ENCODE measurements at regions not wholly inside any gene's neighbourhood (a gene's known extent, or its start where the extent isn't known, plus 50 kb on each side); places are given as distances from the start of the nearest gene placed in this dataset.
"Not testable (repeated sequence)": the region's sequence is repeated elsewhere in the genome, so short reads cannot be mapped to it uniquely, and the experiment has no call there.

- no peaks in the 10 kb centered on the region for H3K27me3 ChIP-seq (ENCODE audit: control insufficient read depth in 2 of 2, insufficient read depth in 1 of 2, low read length in 1 of 2)
- DNase-seq (ENCODE audit: low read depth in 6 of 9, low spot score in 9 of 9), result no peak
- no peak overlapping the region for H3K27ac ChIP-seq (ENCODE audit: low read depth in 1 of 2, low read length in 1 of 2)
Measured at GRCh38 chr3:8312685-8313084, 188.9 kb upstream of the LMCD1 start.

DNA sequence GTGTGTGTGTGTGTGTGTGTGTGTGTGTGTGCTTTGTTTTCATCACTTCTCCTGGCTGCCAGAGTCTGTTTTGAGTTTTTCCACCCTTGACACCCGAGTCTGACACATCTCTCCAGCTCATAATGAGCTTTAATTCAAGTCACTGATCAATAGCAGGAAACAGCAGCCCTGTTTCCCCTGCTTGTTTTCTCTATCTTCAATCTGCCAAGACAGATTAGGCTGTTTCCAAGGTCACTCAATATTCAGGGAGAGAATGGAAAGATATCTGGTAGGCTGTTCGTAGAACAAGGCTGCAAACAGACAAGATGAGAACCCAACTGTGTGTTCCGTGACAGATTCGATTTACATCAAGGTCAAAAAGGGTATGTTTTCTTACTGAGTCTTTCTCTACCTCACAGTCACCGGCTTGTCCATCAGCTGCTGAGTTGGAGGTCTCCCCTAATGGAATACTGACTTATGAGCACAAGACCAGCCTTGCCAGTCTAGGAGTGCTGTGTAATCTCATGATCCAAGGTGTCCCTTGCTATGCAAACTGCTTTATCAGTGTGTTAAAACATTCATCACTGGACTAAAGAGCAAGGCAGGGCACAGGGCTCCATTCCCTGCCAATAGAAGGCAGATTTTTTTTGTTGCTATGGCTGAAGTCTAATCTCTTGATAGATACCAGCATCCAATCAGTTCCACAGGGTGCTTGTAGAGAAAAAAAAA lies 187.9 kb upstream of the LMCD1 start:
- peaks cover 0 to 2% of the 10 kb centered on the region in 2 donors for H3K4me1 ChIP-seq (ENCODE audit: control insufficient read depth in 2 of 2, insufficient read depth in 2 of 2, low read length in 2 of 2)
- no peaks in the 10 kb centered on the region for H3K27me3 ChIP-seq (ENCODE audit: control insufficient read depth in 2 of 2, insufficient read depth in 1 of 2, low read length in 1 of 2)
- WGBS, result 89% methylated on average over 5 of the region's 5 CpGs
- no peaks in the 10 kb centered on the region for H3K9me3 ChIP-seq (ENCODE audit: control insufficient read depth in 2 of 2, insufficient read depth in 1 of 2, low read length in 1 of 2)
- no peak overlapping the region for H3K4me3 ChIP-seq (ENCODE audit: low read length in 2 of 2)
- no peak overlapping the region for H3K27ac ChIP-seq (ENCODE audit: low read depth in 1 of 2, low read length in 1 of 2)
- H3K36me3 ChIP-seq (ENCODE audit: control insufficient read depth in 2 of 2, insufficient read depth in 2 of 2, low read length in 1 of 2), result no peaks in the 10 kb centered on the region
- no peak for DNase-seq (ENCODE audit: low read depth in 6 of 9, low spot score in 9 of 9)

More at GRCh38 chr3:8312685-8313084, 188.9 kb upstream of the LMCD1 start:
- H3K36me3 ChIP-seq (ENCODE audit: control insufficient read depth in 2 of 2, insufficient read depth in 2 of 2, low read length in 1 of 2), result no peaks in the 10 kb centered on the region
- H3K9me3 ChIP-seq (ENCODE audit: control insufficient read depth in 2 of 2, insufficient read depth in 1 of 2, low read length in 1 of 2), result no peaks in the 10 kb centered on the region
- H3K4me1 ChIP-seq (ENCODE audit: control insufficient read depth in 2 of 2, insufficient read depth in 2 of 2, low read length in 2 of 2), result no peaks in the 10 kb centered on the region
- H3K4me3 ChIP-seq (ENCODE audit: low read length in 2 of 2), result no peak overlapping the region

DNA sequence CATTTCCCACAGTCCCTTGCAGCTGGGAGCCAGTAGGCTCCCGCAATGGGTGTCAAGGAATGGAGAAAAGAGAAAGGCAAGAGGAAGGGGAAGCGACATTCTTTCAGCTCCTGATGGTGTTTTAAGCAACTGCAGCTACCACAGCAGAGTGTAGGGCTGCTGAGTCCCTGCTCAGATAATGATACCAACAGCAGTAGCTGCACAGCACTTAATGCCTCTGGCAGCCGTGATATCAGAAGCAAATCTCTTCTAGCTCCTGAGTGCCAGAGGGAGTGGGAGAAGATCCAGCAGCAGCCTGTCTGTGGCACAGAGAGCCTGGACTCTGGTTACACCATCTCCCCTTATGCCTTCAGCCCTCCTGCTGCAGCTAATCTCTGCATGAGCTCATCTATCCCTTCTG lies 186.1 kb upstream of the LMCD1 start:
- H3K36me3 ChIP-seq (ENCODE audit: control insufficient read depth in 2 of 2, insufficient read depth in 2 of 2, low read length in 1 of 2); H3K27me3 ChIP-seq (ENCODE audit: control insufficient read depth in 2 of 2, insufficient read depth in 1 of 2, low read length in 1 of 2); H3K4me1 ChIP-seq (ENCODE audit: control insufficient read depth in 2 of 2, insufficient read depth in 2 of 2, low read length in 2 of 2); H3K4me3 ChIP-seq (ENCODE audit: low read length in 2 of 2); DNase-seq (ENCODE audit: low read depth in 6 of 9, low spot score in 9 of 9); H3K9me3 ChIP-seq (ENCODE audit: control insufficient read depth in 2 of 2, insufficient read depth in 1 of 2, low read length in 1 of 2); H3K27ac ChIP-seq (ENCODE audit: low read depth in 1 of 2, low read length in 1 of 2): not testable (repeated sequence)
- WGBS, result 94% methylated on average over 3 of the region's 3 CpGs

DNA sequence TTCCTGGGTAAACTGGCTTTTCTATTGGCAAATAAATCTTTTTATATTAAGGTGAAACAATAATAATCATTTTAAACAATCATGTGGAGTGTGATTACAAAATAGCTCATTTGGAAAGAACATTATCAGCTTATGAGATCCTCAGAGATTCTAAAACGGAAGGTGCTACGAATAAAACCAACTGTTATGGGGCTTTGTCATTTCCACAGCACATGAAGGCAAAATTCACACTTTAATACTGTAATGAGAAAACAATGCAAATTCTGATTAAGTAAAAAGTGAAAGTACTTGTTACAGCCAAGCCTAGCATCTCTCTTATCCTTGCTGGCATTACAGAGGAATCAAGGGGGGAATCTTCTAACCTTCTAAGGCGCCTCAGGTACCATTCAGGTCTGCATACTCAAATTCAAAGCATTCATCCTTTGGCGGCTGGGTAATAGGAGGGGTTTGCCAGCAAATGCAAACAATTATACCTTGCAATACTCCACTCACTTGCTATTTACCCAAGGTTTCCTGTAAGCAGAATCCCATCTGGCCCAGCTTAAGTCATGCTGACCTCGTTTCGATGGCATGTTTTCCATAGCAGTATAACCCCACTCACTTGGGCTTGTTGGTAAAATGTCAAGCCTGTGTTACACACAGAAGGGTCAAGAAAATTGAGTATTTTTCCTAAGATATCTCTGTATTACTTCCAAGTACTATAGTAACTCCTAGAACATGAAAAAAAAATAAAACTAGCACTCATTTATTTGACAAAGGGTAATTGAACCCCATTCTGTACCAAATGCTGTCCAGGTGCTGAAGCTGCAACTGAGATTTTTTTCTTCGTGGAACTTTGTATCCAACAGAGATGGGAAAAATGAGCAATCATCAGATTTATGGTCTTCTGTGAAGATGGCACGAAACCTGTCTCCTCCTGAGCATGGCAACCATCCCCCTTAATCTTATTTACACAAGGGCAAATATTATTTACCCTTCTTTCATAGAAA lies 183.7 kb upstream of the LMCD1 start:
- Histone ChIP-seq H3K4me1 (ENCODE audit: control insufficient read depth in 2 of 2, insufficient read depth in 2 of 2, low read length in 2 of 2) (peaks cover 0 to 2% of the 10 kb centered on the region in 2 donors), H3K36me3 (ENCODE audit: control insufficient read depth in 2 of 2, insufficient read depth in 2 of 2, low read length in 1 of 2) (no peaks in the 10 kb centered on the region), H3K27ac (ENCODE audit: low read depth in 1 of 2, low read length in 1 of 2) (no peak overlapping the region), H3K4me3 (ENCODE audit: low read length in 2 of 2) (no peak overlapping the region), H3K9me3 (ENCODE audit: control insufficient read depth in 2 of 2, insufficient read depth in 1 of 2, low read length in 1 of 2) (no peaks in the 10 kb centered on the region), H3K27me3 (ENCODE audit: control insufficient read depth in 2 of 2, insufficient read depth in 1 of 2, low read length in 1 of 2) (no peaks in the 10 kb centered on the region)
- DNase-seq (ENCODE audit: low read depth in 6 of 9, low spot score in 9 of 9), result no peak
- 96% methylated on average over 8 of the region's 8 CpGs for WGBS

DNA sequence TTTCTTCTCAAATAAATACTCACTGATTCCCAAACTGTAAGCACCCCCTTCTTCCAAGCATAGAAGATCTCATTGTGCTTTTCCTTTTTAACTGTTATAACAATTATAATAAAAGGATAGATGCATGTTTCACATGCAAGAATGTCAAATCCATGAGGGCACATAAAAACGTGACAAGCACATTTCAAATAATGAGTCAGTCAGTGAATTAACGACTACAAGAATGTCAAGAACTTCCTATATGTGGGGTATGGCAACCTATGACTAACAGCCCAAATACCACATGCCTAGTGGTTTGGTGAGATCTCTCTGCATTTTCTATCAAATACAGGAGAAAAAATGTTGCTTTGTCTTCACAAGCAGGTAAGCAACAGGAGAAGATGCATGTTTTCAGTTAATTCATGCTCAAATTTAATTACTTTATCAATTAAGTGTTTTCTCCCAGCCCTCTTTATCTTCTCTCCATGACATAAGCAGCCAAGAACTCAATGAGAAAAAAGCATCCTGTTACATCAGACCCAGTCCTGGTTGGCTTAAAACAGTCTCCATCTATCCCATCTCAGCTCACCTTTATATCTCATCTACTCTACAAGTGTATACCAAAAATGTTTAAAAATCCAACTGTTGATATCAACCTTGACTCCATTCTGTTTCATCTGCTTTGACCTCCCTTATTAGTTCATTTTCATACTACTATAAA lies 181.5 kb upstream of the LMCD1 start:
- H3K27me3 ChIP-seq (ENCODE audit: control insufficient read depth in 2 of 2, insufficient read depth in 1 of 2, low read length in 1 of 2), result no peaks in the 10 kb centered on the region
- DNase-seq (ENCODE audit: low read depth in 6 of 9, low spot score in 9 of 9), result no peak
- peaks cover 2 to 8% of the 10 kb centered on the region in 2 donors for H3K4me1 ChIP-seq (ENCODE audit: control insufficient read depth in 2 of 2, insufficient read depth in 2 of 2, low read length in 2 of 2)
- no peaks in the 10 kb centered on the region for H3K36me3 ChIP-seq (ENCODE audit: control insufficient read depth in 2 of 2, insufficient read depth in 2 of 2, low read length in 1 of 2)
- H3K27ac ChIP-seq (ENCODE audit: low read depth in 1 of 2, low read length in 1 of 2), result no peak overlapping the region
- no peaks in the 10 kb centered on the region for H3K9me3 ChIP-seq (ENCODE audit: control insufficient read depth in 2 of 2, insufficient read depth in 1 of 2, low read length in 1 of 2)
- H3K4me3 ChIP-seq (ENCODE audit: low read length in 2 of 2), result no peak overlapping the region
- 73% methylated on average over 2 of the region's 2 CpGs for WGBS

- H3K4me3 ChIP-seq (ENCODE audit: low read length in 2 of 2), result no peak overlapping the region
- H3K27me3 ChIP-seq (ENCODE audit: control insufficient read depth in 2 of 2, insufficient read depth in 1 of 2, low read length in 1 of 2), result no peaks in the 10 kb centered on the region
- no peak overlapping the region for H3K27ac ChIP-seq (ENCODE audit: low read depth in 1 of 2, low read length in 1 of 2)
- WGBS, result 95% methylated on average over 6 of the region's 6 CpGs
- no peaks in the 10 kb centered on the region for H3K36me3 ChIP-seq (ENCODE audit: control insufficient read depth in 2 of 2, insufficient read depth in 2 of 2, low read length in 1 of 2)
- no peak for DNase-seq (ENCODE audit: low read depth in 6 of 9, low spot score in 9 of 9)
- H3K4me1 ChIP-seq (ENCODE audit: control insufficient read depth in 2 of 2, insufficient read depth in 2 of 2, low read length in 2 of 2), result peaks cover 2 to 8% of the 10 kb centered on the region in 2 donors
- H3K9me3 ChIP-seq (ENCODE audit: control insufficient read depth in 2 of 2, insufficient read depth in 1 of 2, low read length in 1 of 2), result peaks cover 0 to 3% of the 10 kb centered on the region in 2 donors
Measured at GRCh38 chr3:8320711-8321458, 180.7 kb upstream of the LMCD1 start.

GRCh38 chr3:8324747-8325146 lies 176.9 kb upstream of the LMCD1 start:
- Histone ChIP-seq H3K9me3 (ENCODE audit: control insufficient read depth in 2 of 2, insufficient read depth in 1 of 2, low read length in 1 of 2) (peaks cover 0 to 4% of the 10 kb centered on the region in 2 donors), H3K36me3 (ENCODE audit: control insufficient read depth in 2 of 2, insufficient read depth in 2 of 2, low read length in 1 of 2) (no peaks in the 10 kb centered on the region), H3K4me3 (ENCODE audit: low read length in 2 of 2) (no peak overlapping the region), H3K27ac (ENCODE audit: low read depth in 1 of 2, low read length in 1 of 2) (no peak overlapping the region), H3K4me1 (ENCODE audit: control insufficient read depth in 2 of 2, insufficient read depth in 2 of 2, low read length in 2 of 2) (peaks cover 3 to 33% of the 10 kb centered on the region in 2 donors), H3K27me3 (ENCODE audit: control insufficient read depth in 2 of 2, insufficient read depth in 1 of 2, low read length in 1 of 2) (no peaks in the 10 kb centered on the region)
- WGBS, result 88% methylated on average over 3 of the region's 3 CpGs
- DNase-seq (ENCODE audit: low read depth in 6 of 9, low spot score in 9 of 9), result peak; percentile 31 to 85 (median 56)

- Histone ChIP-seq H3K27me3 (ENCODE audit: control insufficient read depth in 2 of 2, insufficient read depth in 1 of 2, low read length in 1 of 2) (no peaks in the 10 kb centered on the region), H3K36me3 (ENCODE audit: control insufficient read depth in 2 of 2, insufficient read depth in 2 of 2, low read length in 1 of 2) (no peaks in the 10 kb centered on the region), H3K27ac (ENCODE audit: low read depth in 1 of 2, low read length in 1 of 2) (no peak overlapping the region), H3K4me1 (ENCODE audit: control insufficient read depth in 2 of 2, insufficient read depth in 2 of 2, low read length in 2 of 2) (peaks cover 3 to 33% of the 10 kb centered on the region in 2 donors), H3K4me3 (ENCODE audit: low read length in 2 of 2) (no peak overlapping the region), H3K9me3 (ENCODE audit: control insufficient read depth in 2 of 2, insufficient read depth in 1 of 2, low read length in 1 of 2) (peaks cover 0 to 4% of the 10 kb centered on the region in 2 donors)
- DNase-seq (ENCODE audit: low read depth in 6 of 9, low spot score in 9 of 9), result peak in 1 of 9 donors; percentile 11
- 88% methylated on average over 2 of the region's 2 CpGs for WGBS
Measured at GRCh38 chr3:8325306-8325705, 176.3 kb upstream of the LMCD1 start.
